NCI-H2196 (cell line): ENCODE measurements at regions not wholly inside any gene's neighbourhood (a gene's known extent, or its start where the extent isn't known, plus 50 kb on each side); places are given as distances from the start of the nearest gene placed in this dataset.

Experiments
- DNase-seq: peaks from one replicate; lab custom pipeline; 2025; ENCODE audit not compliant: unreplicated experiment; lab: John Stamatoyannopoulos, UW

DNA sequence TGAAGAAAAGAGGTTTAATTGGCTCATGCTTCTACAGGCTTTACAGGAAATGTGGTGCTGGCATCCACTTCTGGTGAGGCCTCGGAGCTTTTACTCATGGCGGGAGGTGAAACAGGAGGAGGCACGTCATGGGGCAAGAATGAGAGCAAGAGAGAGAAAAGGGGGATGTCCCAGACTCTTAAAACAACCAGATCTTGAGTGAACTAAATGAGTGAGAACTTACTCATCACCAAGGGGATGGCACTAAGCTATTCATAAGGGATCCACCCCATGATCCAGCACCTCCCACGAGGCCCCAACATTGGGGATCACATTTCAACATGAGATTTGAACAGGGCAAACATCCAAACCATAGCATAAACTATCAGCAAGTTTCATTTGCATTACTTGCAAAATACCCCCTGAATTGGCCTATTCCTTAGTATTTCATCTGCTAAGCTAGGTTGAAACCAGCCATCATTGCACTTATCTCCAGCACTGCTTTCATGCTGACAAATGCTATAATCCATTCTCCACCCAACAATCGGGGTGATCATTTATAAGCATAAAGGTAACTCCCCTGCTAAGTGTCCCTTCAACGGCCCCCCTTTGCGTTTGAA lies 179.0 kb downstream of the NOC3L start:
- DNase-seq = no peak

DNA sequence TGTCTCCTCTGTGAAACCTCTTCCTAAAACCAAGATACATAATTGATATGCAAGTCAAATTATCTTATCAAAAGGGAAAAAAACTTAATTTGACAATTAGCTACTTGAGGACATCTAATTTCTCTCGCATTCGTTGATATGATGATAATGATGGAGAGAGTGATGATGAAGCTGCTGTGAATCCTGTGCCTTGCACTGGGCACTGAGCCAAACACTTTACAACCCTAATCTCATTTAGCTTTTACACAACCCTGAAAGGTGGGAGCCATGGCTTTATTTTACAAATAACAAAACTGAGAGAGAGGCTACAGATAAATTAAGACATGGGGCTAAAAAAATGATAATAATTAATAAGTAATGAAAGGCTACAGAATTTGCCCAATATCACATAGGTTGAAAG lies 176.0 kb downstream of the NOC3L start:
- no peak for DNase-seq

DNA sequence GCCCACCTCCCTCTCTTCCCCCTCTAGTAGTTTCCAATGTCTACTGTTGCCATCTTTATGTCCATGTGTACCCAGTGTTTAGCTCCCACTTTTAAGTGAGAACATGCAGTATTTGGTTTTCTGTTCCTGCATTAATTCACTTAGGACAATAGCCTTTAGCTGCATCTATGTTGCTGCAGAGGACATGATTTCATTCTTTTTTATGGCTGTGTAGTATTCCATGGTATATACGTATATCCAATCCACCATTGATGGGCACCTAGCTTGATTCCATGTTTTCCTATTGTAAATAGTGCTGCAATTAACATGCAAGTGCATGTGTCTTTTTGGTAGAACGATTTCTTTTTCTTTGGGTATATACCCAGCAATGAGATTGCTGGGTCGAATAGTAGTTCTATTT lies 170.4 kb downstream of the NOC3L start:
- no peak for DNase-seq

DNA sequence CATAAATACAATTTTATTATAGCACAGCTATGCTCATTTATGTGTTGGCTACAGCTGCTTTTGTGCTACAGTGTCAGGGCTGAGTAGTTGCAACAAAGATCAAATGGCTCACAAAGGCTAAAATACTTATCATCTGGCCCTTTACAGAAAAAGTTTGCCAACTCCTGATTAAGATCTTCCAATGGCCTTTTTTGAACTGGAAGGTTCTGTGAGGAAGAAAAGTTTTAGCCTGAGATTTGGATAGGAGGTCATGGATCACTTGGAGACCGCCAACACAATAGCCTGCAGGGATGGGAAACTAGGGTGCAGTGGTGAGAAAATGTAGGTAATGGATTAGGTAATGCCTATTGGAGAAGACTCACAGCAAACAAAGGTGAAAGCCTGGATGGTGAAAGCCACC lies 169.8 kb downstream of the NOC3L start:
- no peak for DNase-seq

DNA sequence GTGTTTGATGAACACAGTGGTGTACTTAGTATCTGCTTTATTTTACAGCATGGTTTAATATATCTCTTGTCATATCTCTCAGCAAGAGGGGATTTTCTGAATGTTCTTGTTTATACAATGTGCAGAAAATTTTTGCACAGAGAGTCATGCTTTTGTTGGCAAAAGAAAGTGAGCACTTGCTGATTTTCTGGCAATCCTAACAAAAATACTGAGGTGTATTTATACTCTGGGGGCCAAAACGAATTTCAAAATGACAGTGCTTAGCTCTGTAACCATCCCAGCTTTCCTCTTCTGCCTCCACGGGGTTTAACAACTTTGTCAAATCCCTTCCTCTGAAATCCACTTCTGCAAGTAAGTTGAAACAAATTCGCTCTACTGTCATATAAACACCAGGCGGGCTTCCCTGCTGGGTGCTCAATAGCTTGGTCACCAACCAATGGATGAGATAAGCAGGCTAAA lies 169.2 kb downstream of the NOC3L start:
- no peak for DNase-seq

DNA sequence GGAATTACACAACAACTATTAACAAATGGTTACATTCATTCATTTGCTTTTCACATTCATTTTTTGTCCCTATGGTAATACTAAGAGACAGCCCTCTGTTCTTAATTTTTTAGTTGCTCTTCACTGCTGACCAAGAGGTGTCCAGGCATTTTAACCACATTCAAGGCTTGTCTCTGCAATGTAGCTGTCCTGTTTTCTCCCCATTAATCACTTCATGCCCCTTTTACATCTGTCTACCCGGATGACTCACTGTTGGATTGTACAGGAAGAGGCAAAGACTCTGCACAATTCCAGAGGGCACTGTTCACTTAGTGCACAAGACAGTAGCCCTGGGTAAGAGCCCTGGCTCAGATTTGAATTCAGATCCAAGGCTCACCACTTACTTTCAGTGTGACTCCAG lies 168.5 kb downstream of the NOC3L start:
- DNase-seq = no peak

DNA sequence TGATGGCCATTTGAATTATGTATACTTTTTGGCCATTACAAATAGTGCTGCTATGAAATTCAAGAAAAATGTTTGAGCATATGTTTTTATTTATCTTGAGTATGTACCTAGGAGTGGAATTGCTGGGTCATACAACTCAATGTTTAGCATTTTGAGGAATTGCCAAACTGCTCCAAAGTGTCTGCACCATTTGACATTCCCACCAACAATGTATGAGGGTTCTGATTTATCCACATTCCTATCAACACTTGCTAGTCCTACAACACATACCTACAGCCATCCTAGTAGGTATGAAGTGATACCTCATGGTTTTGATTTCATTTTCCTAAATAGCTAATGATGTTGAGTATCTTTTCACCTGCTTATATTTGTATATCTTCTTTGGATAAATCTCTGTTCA lies 165.5 kb downstream of the NOC3L start:
- DNase-seq = no peak

DNA sequence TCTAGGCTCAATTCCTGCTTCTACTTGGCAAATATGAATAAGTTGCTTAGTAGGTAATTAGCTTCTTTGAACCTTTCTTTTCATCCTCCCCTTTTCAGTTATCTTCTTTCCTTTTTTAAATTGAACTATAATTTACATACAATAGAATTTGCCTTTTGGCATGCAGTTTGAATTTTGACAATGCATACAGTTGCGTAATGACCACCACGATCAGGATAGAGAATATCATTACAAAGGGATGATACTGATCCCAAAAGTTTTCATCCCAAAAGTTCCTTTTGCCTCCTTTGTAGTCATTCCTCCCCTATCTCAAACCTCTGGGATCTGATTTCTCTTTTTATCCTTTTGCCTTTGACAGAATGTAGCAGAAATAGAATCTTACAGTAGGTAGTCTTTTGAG lies 164.4 kb downstream of the NOC3L start:
- no peak for DNase-seq

DNA sequence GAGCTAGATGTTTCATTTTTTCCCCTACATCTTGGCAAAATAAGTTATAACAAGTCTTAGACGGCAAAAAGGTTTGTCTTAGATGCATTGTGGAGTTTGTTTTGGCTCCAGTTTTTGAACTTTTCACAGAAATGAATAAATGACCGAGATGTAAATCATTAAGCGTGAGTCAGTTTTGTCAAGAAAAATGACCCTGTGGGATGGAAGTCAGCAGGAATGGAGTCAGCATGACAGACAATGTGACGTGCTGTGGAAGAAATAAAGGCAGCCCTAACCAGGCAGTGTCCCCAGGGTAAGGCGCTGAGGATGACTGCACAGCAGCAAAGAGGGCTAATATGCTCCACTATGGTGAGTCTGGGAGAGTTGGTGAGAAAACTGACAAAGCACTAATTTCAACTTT lies 163.2 kb downstream of the NOC3L start:
- no peak for DNase-seq

DNA sequence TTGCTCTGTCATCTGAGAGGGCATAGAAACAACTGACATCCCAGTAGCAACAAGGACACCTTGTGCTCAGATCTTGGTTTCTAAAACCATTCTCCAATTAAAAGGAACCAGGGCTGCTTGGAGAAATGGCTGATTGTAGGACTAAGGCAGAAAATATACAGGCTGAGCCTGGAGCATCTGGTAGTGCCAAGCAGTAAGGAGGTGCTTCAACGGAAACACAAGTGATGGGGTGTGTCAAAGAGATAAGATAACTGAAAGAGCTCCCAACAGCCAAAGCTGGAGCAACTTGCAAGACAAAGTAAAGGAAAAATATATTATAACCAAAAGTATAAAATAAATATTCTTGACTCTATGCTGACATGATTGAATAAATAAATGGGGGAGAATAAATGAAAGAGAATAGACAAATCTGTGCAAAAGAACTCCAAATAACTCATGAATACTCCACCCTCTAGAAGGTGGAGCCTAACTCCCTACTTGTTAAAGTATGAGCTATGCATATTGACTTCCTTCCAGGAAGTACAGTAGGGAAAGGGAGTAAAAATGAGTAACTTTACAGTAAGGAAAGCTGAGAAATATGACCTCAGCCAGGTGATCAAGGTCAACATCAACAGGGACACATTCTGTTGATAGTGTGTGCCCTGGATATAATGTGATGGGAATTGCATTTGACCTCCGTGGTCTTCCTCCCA lies 162.4 kb downstream of the NOC3L start:
- DNase-seq = no peak

DNA sequence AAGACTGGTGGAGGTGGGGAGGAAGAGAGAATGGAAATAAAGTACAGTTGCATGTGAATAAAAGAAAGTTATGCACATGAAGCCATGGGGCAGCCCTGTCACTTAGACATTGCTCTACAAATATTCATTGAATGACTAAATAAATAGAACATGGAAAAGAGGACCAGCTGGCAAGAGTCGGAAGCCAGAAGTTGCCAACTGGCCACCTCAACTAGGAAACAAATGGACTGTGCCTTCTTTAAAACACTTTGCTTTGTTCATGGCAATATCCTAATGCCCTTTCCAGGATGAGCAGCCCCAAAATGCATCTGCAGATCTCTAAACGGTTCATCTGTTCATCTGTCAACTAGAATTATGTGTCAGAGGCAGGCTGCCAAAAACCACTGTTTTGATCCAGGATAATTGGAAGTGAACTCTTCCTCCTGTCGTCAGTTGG lies 157.3 kb downstream of the NOC3L start:
- DNase-seq = no peak

DNA sequence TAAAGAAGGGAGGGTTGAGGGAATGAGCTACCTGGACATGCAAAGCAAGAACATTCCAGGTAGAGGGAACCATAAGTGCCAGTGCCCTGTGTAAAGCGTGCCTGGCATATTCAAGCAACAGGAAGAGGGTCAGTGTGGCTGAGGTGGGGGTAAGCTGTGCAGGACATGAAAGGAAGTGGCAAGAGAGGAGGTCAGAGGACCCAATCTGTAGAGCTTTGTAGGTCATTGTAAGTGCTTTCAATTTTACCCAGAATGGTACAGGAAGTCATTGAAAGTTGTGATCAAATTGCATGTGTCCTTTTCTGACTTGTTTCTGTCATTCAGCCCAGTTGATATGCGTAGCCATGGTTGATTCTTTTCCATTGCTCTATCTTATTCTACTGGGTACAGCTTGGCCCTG lies 156.6 kb downstream of the NOC3L start:
- no peak for DNase-seq

DNA sequence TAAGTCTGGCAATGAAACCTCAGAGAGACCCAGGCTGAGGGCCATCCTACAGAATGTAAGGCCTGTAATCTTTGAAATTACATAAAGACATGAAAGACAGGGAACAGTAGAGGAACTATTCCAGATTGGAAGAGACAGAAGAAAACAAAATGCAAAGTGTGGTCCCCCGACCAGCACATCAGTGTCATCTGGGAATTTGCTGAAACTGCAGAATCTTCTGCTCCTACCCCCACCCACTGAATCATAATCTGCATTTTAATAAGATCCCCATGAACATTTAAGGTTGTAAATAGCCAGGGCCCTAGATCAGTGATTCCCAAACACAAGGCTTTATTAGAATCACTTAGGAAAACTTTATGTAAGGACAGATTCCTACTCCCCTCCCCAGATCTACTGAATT lies 154.4 kb downstream of the NOC3L start:
- DNase-seq = no peak

DNA sequence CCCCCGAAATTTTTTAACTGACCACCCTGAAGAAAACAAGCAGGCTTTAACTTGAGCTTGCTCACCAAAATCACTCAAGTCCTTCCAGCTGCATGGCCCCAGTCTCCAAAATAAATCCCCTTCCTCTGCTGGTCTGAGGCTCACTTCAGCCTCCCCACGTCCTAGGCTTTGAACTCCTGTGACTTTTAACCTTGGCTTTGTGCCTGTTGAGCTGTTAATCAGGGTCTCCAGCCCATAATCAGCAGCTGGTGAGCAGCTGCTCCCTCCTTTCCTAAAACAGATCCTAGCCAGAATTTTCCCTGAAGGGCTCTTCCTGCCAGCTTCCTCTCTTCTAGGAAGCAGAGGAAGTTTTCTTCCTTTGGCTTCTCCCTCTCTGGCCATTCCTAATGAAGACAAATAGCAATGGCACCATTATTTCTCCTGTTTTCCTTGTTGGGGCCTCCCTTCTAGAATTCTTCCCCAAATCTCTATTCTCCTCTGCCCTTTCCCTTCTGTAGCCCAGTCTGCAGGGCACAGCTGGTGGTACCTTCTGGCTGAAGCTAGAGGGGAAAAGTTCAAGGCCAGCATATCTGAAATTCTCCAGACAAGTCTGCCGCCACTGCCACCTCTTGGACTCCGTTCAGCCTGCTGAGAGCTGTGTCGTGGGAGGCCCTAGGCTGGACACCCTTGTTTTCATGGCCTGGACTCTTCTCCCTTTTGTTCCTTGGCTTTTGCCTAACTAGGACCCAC lies 152.1 kb downstream of the NOC3L start:
- DNase-seq = no peak

DNA sequence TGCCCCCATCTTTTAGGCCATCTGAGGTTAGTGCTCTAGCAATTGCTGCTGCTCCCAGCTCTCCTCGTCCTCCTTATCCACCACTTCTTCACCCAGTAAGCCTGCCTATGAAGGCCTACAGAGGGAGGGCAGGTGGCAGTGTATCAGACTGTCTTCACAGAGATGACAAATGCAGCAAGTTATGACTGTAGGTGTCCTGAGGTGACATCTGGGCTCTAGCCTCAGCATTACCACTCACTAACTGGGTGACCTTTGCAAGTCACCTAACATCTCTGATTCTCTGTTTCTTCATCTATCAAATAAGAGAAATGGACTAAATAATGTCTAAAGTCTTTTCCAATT lies 151.6 kb downstream of the NOC3L start:
- no peak for DNase-seq

DNA sequence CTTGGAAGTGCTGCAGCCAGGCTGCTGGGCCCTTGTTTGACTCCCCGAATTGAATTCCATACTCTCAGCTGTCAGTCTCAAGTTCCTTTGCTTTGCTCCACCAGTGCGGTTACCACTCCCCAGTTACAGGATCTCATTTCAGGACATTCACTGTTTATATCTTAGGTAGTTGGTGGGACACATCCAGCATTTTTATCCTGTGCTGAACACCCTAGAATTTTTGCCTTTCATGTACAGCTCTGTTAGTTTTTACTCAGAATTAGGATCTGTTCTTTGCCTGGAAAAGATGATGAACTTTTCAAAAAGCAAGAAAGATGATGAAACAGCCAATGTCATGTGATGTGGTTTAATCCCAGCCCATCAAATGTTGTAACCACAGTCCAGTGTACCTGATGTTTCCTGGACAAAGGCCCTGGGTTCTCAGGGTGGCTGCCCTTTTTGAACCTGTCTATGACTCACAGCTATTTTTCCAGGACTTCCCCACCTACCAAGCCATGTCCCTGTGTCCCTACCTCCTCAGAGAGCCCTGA lies 149.7 kb downstream of the NOC3L start:
- DNase-seq = no peak

DNA sequence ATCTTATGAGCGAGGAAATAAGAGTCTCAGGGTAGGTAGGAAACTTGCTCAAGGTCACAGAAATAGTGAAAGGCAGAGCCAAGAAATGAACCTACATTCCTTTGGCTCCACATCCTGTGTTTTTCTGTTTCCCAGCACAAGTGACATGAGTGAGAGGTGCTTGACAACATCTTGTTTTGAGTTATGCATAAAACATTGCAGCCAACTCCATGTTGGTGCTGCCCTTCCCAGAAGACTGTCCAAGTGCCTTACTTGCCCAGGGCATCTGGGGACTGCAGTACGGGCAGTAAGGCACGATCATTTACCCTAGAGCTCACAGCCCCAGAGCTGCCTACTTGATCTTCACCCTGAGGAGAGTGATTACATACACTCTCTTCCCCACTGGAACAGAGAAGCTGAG lies 148.8 kb downstream of the NOC3L start:
- DNase-seq = no peak

DNA sequence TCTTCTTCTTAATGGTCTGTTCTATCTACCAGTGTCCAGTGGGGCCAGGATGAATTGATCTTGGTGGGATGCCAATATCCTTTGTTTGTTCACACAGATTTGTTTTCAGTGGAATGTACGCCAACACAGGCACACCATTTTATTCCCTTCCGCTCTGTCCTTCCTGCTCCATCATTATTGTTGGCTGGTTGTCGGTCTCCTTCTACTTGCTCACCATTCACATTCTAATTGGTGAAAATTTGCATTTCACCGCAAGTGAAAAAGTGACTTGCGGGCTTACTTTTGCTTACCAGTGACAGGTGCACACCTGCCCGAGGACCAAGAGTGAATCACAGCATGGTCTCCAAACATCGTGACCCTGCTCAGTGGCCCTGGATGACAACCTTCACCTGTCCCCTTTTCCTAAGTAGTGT lies 148.3 kb downstream of the NOC3L start:
- DNase-seq = no peak

DNA sequence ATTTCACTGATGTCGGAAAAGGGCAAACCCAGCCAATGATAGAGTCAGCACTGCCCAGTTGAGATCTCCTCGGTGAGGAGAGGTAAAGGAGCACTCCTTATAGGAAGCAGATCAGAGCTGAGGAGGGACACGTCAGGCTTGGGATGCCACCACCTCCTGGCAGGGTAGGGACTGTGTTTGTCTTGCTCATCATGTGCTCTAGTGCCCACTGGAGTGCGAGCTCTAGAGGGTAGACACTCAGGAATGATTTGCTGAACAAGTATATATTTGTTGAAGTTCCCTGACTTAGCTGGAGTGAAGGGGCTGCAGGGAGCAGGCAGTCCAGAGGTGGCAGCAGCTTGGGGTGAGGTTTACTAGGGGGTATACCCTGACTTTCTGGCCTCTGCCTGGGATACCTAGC lies 146.5 kb downstream of the NOC3L start:
- no peak for DNase-seq

DNA sequence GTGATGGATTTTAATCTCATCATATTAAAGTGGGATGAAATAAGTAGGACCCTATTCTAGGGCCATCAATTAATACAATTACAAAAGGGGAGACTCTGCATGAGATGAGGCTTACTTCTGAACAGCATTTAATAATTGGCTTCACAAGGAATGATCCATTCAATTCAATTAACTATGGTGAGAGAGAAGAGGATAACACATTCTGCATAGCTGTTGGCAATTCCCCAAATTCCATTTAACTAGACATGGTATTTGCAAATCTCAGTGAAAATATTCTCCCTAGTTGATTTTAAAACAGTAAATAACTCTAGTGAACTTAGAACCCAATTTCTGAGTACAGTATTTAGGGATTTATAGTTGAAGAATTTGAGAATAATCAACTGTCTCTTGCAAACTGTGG lies 145.3 kb downstream of the NOC3L start:
- no peak for DNase-seq

DNA sequence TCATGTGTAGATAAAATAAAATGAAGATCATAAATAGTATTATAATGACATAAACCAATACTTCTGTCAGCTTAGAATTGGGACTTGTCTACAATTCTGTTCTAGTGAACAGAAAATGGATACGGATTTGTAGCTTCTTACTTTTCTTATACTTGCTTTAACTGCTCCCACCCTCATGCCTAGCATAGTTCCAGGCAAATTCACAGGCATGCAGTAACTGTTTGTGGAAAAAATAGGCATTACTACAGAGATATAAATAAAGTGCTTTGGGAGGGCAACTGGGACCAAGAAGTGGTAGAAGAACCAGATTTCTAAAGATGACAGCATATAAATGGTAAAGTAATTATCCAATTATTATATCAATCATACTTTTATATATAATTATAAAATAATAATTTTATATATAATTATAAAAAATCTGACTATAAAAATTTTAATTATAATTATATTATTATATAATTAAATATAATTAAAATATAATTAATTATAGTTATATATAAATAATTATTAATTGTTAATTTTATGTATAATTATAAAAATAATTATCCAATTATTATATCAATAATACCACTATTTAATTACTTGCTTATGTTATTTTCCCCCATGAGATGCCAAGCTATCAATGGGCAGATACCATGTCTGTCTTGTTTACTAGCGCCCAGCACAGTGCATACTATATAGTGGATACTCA lies 144.1 kb downstream of the NOC3L start:
- DNase-seq = no peak

DNA sequence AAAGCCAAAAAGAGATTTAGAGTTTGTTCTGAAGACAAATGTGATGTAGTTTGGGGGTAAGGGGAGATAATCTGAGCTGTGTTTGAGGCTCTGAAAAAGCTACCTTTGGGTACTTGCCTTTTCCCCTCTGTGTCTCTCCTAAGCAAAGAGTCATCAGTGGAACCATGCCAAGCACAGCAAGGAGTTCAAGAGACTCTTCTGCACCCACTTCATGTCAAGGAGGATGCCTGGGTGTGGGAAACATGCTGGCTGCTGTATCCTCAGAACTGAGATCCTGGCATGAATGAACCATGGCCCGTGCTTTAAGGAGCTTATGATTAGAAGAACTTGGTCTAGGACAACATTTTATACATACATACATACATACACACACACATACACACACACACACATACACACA lies 142.9 kb downstream of the NOC3L start:
- DNase-seq = no peak
